Thyroid gland (tissue), 4 donors: ENCODE measurements at regions not wholly inside any gene's neighbourhood (a gene's known extent, or its start where the extent isn't known, plus 50 kb on each side); places are given as distances from the start of the nearest gene placed in this dataset.

ENCODE experiments used
- POLR2A ChIP-seq, 2 donors: fragments of 450-650 bp; IDR thresholded peaks; one replicate each; pipeline ENCODE4 v1.6.1; 2017; ENCODE audit warnings: antibody characterized with exemption in 2 of 2, mild to moderate bottlenecking in 2 of 2, moderate library complexity in 1 of 2
- TF ChIP-seq, protein P1 (sequence below), 6 experiments: fragments of 200-600 bp in 3 of 6; fragments of 450-650 bp in 3 of 6; sonication (generic) in 3 of 6; IDR thresholded peaks; one replicate each; pipeline ENCODE4 v1.5.1; 2016 to 2019; ENCODE audit warnings: antibody characterized with exemption in 6 of 6, mild to moderate bottlenecking in 2 of 6, inconsistent platforms in 1 of 6, moderate library complexity in 1 of 6

GRCh38 chr14:96699666-96700065, 97.5 kb upstream of the VRK1 start:
- TF ChIP-seq POLR2A (IDR thresholded peaks at IDR 0.05): no peak
- TF ChIP-seq, protein P1, sequence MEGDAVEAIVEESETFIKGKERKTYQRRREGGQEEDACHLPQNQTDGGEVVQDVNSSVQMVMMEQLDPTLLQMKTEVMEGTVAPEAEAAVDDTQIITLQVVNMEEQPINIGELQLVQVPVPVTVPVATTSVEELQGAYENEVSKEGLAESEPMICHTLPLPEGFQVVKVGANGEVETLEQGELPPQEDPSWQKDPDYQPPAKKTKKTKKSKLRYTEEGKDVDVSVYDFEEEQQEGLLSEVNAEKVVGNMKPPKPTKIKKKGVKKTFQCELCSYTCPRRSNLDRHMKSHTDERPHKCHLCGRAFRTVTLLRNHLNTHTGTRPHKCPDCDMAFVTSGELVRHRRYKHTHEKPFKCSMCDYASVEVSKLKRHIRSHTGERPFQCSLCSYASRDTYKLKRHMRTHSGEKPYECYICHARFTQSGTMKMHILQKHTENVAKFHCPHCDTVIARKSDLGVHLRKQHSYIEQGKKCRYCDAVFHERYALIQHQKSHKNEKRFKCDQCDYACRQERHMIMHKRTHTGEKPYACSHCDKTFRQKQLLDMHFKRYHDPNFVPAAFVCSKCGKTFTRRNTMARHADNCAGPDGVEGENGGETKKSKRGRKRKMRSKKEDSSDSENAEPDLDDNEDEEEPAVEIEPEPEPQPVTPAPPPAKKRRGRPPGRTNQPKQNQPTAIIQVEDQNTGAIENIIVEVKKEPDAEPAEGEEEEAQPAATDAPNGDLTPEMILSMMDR (IDR thresholded peaks at IDR 0.05): no peak
